Sciatic nerve (tissue), 2 donors: ENCODE measurements at regions not wholly inside any gene's neighbourhood (a gene's known extent, or its start where the extent isn't known, plus 50 kb on each side); places are given as distances from the start of the nearest gene placed in this dataset.
"Not testable (repeated sequence)": the region's sequence is repeated elsewhere in the genome, so short reads cannot be mapped to it uniquely, and the experiment has no call there.

Experiments
- ATAC-seq: fragments of 200-7000 bp; cut with Tn5 transposase; one replicate; pipeline ENCODE4 v1.9.1; 2020; ENCODE audit warnings: mild to moderate bottlenecking, moderate library complexity
- DNase-seq: peaks from one replicate; pipeline ENCODE4 v3.0.0-alpha.2; 2020; ENCODE audit warnings: low spot score
- intact Hi-C: fragments of 100-400 bp; cut with DNase I; formaldehyde crosslinking; loops from one replicate; pipeline ENCODE4 v1.14.2; 2022
- donor health status: DM: no; HTN: no; CAD: no.
- donor health status: DM: no; HTN: no; CAD: no.

DNA sequence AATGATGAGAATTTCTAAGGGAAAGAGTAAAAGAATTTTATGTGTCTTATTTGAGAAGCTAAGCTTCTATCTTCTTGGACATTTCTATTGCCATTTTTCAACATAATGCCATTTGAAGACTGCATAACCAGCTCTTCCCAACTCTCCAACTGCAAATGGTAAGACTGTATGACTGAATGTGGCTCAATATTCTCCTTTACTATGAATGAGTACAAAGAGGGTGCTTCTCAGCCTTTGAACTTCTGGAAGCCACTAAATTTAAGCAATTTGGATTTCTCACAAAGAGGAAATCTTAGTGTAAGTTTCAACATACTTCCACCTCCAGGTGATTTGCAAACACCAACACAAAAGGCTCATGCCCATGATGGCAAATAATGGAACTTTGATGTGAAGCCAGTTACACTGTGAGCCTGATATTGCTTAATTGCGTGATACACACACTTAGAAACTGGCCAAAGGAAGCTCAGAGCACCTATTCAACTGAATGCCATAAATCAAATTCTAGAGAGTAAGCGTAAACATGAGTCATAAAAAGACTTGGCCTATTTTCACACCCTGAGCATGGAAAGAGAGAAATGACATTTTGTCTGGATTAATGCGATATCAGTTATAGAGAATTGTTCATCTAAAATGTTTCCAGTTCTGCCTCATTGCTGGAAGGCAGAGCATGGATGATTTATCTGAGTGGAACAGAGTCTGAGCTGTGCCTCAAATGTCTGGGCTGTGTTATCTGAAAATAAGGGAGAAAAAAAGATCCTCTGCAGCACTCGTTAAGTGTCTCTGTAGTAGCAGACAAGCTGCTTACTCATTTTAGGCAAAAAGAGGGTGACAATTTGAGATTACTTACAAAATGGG lies 145.3 kb downstream of the PLK2 start:
- DNase-seq: no peak
- intact Hi-C loops: no loop called here
- no peak for ATAC-seq

DNA sequence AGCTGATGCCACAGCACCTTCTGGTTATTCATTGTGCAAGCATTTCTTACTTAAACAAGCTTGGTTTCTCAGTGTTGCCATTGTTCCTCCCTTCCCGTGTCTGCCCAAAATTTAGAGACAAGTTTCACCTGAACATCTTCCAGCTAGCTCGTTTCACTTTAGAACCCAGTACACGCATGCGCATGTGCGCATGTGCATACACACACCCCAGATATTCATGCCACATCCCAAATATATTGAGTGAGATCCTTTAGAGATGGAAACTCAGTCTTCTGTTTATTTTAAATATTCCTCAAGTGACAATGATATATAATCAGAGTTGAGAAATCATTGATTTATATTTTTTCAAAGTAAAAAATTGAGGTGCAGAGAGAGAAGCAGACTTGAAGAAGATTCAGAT lies 147.6 kb downstream of the PLK2 start:
- no peak for ATAC-seq
- intact Hi-C loops: no loop called here
- DNase-seq: no peak

DNA sequence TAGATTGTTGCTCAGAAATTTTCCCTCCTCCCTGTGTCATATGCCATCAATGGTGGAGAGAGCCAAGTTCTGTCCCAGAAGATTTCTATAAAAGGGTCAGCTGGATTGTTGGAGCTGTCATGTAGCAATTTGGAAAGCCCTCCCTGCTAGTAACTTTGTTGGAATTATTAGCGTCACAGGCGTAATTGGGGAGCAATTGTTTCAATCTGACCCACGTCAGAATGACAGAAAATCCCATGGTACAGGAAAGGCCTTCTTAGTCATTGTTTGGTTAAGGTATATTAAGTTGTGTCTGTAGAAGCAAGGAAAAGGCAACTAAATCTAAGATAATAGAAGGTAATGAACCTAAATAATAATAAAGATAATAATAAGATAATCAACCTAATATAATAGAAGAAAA lies 148.4 kb downstream of the PLK2 start:
- no peak for DNase-seq
- ATAC-seq: no peak
- intact Hi-C loops: no loop called here

DNA sequence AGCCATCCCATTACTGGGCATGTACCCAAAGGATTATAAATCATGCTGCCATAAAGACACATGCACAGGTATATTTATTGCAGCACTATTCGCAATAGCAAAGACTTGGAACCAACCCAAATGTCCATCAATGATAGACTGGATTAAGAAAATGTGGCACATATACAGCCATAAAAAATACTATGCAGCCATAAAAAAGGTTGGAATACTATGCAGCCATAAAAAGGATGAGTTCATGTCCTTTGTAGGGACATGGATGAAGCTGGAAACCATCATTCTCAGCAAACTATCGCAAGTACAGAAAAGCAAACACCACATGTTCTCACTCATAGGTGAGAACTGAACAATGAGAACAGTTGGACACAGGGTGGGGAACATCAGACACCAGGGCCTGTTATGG lies 151.5 kb downstream of the PLK2 start:
- intact Hi-C loops, ATAC-seq, DNase-seq: not testable (repeated sequence)

DNA sequence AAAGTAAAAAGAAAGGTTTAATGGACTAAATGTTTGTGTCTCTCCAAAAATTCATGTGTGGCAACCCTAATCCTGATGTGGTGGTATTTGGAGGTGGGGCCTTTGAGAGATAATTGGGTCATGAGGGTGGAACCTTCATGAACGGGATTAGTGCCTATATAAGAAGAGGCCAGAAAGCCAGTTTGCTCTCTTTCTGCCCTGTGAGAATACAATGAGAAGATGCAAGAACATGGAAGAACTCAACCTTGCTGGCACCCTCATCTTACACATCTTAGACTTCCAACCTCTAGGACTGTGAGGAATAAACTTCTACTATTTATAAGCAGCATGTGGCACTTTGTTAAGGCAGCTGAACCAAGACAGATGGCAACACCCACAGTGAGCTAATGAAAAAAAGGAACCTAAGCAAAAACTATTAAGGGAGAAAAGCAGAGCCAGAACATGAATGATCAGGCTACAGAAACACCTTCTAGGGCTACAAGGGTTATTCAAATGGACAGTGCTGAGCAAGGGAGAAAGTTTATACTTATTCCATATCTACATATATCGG lies 159.5 kb downstream of the PLK2 start:
- intact Hi-C loops: no loop called here
- DNase-seq (no peak), ATAC-seq (no peak)

DNA sequence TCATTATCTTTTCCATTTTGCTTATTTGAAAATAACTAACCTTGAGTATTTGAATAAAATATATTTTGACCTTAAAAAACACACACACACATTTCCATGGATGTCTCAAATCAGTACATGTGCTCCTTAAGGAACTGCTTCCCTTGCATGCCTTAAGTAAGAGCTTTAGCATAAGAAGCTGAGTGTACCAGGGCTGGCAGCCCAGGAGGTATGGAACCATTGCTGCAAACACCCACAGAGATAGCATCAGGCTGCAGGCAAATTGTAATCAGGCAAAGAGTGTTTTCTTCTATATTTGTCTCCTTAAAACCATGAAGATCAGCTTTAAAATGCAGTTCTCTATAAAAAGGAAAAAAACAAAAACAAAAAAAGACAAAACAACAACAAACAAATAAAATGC lies 160.6 kb downstream of the PLK2 start:
- no peak for ATAC-seq
- no peak for DNase-seq
- intact Hi-C loops: no loop called here

DNA sequence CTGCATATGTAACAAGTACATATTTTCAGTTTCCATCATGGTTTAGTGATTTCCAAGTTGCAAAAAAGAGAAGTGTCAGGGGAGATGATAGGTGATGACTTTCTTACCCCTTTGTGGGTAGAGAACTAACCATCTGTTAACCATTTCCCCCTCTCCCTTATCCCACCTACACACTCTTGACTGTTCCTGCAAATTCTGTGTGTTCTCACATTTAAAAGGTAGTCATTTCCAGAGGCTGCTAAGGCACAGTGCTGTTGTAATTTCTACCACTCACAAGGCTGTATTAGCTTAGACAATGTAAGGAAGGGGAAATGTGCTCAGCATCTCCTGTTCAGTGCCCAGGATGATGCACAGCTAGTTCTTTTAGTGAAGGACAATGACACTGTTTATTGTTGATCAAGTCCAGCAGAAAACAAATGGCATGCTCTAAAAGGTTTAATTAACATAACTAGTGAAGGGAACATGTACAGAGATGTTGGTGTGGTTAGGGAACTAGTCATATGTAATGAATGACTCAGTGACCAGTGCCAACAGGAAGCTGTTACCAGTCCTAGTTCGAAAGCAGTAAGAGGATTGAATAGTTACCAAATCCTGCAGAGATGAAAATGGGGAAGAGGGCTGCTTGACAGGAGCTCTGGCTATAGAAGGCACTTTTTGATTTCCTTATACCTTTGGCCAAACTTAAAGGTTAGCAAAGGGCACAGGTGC lies 165.1 kb downstream of the PLK2 start:
- ATAC-seq: no peak
- no peak for DNase-seq
- intact Hi-C loops: no loop called here

DNA sequence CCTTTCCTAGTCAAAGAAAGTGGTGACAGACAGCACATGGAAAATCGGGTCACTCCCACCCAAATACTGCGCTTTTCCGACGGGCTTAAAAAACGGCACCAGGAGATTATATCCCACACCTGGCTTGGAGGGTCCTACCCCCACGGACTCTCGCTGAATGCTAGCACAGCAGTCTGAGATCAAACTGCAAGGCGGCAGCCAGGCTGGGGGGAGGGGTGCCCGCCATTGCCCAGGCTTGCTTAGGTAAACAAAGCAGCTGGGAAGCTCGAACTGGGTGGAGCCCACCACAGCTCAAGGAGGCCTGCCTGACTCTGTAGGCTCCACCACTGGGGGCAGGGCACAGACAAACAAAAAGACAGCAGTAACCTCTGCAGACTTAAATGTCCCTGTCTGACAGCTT lies 171.6 kb downstream of the PLK2 start:
- intact Hi-C loops, ATAC-seq, DNase-seq: not testable (repeated sequence)

DNA sequence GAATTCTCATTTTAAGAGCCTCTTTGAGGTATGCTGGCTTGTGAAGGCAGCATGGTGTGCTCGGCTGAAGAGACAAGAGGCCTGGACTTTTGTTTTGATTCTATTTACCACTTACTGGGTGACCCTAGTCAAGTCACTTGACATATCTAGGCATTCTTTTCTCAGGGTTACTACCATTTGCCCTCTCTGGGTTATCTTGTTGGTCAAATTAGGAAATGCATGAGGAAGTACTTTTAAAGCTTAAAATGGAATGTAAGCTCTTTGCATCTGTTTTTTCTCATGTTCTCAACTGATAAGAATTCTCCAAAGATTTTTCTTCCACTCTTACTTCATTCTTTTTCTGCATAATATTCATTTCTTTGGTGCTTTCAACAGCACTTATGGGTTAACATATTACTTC lies 173.1 kb downstream of the PLK2 start:
- intact Hi-C loops: no loop called here
- DNase-seq (no peak), ATAC-seq (no peak)

DNA sequence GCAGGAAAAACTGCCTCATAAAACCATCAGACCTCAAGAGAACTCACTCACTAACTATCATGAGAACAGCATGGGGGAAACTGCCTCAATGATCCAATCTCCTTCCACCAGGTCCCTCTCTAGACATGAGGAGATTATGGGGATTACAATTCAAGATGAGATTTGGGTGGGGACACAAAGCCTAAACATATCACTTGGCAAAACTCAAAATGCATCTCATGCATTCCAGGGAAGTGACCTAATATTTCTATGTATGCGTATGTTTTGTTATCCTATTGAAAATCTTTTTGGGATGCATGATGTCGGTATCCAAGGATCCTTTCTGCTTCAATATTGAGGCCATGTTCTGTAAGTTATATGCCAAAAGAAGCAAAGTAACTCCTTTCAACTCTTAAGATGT lies 174.0 kb downstream of the PLK2 start:
- intact Hi-C loops: no loop called here

DNA sequence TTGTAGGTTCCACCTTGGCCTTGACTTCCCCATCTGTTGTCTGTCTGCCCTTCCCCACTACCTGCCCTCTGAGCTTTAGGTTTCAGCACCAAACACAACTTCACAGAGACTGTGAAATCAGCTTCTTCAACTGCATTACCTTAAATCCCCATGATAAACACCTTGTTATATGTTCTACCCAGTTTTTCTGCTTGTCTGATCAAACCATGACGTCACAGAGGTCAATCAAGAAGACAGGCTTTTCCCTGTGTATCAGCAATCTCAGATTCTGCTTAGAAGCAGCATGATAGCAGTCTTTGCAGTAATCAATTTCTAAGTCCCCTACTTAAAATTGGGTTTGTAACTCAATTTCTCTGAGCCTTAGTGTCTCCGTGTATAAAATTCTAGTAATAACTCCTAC lies 175.0 kb downstream of the PLK2 start:
- intact Hi-C loops: no loop called here
- ATAC-seq: no peak
- no peak for DNase-seq

More for the DNA sequence above, 174.0 kb downstream of the PLK2 start:
- ATAC-seq (no peak), DNase-seq (no peak)

DNA sequence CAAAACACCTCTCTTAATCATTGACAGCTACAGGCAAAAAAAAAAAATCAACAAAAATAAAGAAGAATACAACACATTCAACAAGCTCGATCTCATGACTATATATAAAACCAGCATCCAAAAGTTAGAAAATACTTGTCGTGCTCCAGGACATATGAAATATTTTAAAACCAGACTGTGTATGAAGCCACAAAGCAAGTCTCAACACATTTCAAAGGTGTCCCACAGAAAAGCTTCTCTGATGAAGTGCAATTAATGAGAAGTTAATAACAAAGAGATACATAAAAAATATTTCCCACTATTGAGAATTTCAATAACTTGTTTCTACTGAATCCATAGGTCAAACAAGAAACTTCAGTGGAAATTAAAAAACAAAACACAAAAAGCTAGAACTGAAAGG lies 178.7 kb downstream of the PLK2 start:
- no peak for ATAC-seq
- intact Hi-C loops: no loop called here

DNA sequence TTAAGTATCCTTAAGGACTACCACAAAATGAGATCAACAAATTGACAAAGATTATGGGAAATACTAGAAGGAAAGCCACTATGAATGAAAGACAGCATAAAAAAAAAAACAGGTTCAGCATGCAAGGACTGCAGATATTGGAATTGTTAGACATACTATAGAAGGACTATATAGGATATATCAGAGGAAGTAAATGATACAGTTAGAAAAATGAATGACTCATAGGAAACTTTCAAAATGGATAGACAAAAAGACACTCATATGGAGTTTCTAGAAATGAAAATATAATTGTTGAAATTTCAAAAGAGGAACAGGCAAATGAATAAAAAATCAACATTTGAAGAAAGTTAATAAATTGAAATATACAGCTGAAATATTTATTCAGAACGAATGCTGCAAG lies 180.6 kb downstream of the PLK2 start:
- ATAC-seq (no peak), DNase-seq (no peak)
- intact Hi-C loops: no loop called here

More for the DNA sequence above, 178.7 kb downstream of the PLK2 start:
- no peak for DNase-seq

DNA sequence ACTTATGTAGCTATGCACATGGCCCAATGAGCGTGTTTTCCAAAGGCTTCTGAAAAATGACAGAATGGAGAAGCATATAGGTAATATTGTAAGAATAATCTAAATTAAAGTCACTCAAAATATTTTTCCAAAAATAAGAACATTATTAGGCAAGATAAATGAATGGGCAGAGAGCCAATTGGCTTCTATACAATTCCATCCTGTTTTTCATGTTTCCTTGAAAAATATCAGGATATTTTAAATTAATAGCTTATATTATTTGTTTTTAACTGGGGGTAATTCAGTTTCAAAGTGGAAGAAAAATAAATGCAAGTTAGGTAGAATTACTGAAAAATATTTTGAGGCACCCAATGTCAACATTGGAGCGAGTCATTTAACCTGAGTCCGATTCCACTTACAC lies 183.5 kb downstream of the PLK2 start:
- DNase-seq: no peak
- intact Hi-C loops: no loop called here
- no peak for ATAC-seq

DNA sequence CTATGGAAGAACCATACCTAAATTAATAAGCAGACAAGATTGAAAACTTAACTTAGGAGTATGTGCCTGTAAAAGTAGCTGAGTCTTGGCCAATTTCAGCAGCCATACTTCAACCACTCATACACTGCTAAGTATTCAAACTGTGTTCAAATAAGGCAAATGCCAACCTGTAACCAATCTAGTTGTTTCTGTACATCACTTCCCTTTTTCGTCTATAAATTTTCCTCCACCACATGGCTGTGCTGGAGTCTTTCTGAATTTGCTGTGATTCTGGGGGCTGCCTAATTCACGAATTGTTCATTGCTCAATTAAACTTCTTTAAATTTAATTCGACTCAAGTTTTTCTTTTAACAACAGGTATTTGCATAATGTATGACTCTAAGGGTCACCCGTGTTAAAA lies 184.4 kb downstream of the PLK2 start:
- no peak for ATAC-seq
- intact Hi-C loops: no loop called here

DNA sequence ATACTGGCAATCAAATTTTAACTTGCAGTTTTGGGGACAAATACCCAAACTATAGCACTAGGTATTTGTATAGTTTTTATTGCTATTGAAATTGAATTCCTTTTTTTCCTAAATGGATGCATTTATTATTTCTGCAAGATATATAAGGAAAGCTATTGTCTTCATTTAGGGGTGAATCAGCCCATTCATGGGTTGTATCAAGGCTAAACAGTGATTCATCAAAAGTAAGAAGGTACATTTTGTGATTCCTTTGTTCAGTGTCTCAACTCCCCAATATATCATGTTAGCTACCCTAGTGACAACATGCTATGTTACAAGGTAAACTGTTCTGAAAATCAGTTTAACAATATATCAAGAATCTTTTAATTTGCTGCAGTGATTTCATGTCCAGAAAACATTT lies 185.7 kb downstream of the PLK2 start:
- intact Hi-C loops: no loop called here
- ATAC-seq: no peak

More for the DNA sequence above, 184.4 kb downstream of the PLK2 start:
- no peak for DNase-seq

DNA sequence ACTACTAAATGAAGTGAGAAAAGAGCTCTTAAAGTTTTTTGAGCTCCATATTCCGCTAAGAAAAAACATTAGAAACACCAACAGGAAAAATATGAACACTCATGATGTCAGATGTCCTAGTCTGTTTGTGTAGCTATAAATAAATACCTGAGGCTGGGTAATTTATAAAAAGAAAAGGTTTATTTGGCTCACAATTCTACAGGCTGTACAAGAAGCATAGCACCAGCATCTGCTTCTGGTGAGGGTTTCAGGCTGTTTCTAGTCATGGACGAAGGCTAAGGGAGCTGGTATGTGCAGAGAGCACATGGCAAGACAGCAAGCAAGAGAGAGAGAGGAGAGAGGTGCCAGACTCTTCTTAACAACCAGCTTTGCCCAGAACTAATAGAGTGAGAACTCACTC lies 186.2 kb downstream of the PLK2 start:
- no peak for DNase-seq
- intact Hi-C loops: no loop called here
- no peak for ATAC-seq

More for the DNA sequence above, 185.7 kb downstream of the PLK2 start:
- no peak for DNase-seq

DNA sequence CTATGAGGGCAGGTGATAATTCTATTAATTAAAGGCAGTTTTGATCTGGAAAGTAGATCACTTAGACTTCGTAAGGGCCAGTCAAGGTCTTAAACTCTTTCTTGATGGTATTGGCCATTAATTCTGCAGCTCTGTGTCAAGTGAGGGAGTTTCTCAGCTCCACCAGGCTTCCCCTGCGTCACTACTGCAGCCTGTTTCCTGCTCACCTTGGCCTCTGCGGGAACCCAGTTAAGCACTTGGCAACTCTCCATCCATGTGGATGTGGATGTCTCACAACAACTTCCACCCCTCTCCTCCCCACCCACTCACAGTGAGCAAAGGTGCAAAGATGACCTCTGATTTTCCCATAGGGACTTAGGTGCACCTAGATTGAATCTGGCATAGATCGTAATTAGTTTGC lies 191.6 kb downstream of the PLK2 start:
- ATAC-seq: no peak
- intact Hi-C loops: no loop called here
- DNase-seq: no peak

DNA sequence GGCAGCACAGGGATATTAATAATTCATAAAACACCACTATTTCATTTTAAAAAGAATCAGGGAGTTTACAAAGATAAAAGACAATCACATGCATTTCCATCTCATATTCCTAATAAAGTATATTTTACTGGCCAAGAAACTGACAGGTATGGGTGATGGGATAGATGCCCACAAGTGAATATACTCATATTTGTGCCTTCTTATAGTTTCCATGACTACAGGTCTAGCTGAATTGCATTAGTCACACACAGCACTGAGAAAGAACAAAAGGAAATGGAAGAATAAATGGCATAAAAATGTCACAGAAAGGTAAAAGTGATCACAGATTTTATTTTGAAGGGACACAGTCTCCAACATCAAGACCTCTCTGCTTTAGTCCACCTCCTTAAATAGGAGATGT lies 193.5 kb downstream of the PLK2 start:
- intact Hi-C loops: no loop called here
- DNase-seq: no peak
- ATAC-seq: no peak

DNA sequence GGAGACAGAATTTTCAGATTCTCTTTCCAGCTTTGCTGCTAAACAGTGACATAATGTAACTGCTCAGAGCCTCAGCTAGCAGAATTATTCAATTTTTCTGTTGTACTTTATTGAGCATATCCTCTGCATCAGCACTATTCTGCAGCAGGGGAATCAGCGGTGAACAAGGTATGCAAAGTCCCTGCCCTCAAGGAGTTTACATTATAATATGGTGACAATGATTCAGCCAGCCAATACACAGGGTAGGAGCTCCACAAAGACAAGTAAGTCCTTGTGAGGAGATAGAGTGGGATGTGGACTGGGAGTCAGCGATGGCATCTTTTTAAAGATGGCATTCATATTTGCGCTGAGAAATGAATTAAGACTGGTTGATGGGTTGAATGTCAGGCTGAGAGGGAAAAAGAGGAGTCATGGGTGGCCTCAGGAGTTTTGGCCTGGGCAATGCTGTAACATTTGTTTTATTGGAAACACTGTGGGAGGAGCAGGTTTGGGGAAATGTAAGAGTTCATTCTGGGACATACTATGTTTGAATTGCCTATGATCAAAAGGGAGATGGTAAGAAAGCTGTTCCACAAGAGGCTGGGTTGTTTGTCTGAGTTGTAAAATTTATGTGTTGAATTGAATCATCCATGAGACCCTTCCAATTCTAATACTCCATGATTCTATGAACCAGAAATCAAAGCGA lies 194.5 kb downstream of the PLK2 start:
- intact Hi-C loops: no loop called here
- ATAC-seq: no peak
- no peak for DNase-seq
